ENCODE measurements at regions not wholly inside any gene's neighbourhood (a gene's known extent, or its start where the extent isn't known, plus 50 kb on each side); places are given as distances from the start of the nearest gene placed in this dataset.
"Not testable (repeated sequence)": the region's sequence is repeated elsewhere in the genome, so short reads cannot be mapped to it uniquely, and the experiment has no call there.

- DNase-seq, result no peak
These were observed 115.6 kb upstream of the SPIN4 start for GRCh38 chrX:63466690-63467089.

DNA sequence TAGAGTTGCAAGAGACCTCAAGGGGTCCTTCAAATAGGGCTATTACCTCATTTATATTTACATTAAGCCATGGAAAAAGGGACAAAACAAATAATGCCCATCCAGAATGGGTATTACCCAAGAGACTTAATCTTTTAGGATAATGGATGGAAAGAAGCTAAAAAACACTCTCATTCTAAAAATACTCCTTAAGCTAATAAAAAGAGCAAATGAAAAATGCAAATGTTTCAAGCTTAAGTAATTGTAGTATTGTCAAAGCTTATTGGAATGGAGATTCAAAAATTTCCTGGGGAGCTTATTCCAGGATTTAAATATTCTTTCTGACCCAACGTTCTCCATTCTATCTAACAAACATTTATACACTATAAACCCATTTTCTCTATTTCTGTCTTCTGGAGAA lies 107.8 kb upstream of the SPIN4 start:
- no peak for DNase-seq

- DNase-seq, result no peak
These were observed 102.4 kb upstream of the SPIN4 start for GRCh38 chrX:63453571-63453970.

DNA sequence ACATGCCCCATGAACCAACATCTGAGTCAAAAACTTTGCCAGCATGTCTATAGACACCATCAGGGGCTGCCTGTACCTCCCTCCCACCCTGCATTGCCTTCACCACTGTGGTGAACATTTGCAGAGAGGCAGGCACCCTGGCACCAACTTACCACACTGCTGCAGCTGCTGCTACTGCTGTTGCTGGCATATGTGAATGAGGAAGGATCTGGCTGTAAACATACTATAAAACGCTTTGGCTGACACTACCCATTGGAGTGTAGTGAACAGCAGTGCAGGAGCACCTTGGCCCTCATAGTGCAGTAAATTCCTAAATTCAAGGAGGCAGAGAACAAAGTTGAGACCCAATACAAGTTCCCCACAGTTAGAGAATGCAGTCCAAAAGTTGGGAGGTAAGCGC lies 90.6 kb upstream of the SPIN4 start:
- DNase-seq, result no peak

DNA sequence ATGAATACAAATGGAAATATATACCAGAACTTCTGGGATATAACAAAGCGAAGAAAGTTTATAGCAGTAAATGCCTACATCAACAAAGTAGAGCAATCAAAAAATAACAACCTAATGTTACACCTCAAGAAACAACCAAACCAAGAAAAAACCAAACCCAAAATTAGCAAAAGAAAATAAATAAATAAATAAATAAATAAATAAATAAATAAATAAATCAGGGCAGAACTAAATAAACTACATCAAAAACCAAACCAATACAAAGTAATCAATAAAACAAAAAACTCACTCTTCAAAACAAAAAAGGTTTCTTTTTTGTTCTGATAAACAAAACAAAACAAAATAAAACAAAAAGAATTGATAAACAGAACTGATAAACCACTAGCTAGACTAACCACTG lies 88.4 kb upstream of the SPIN4 start:
- no peak for DNase-seq

DNA sequence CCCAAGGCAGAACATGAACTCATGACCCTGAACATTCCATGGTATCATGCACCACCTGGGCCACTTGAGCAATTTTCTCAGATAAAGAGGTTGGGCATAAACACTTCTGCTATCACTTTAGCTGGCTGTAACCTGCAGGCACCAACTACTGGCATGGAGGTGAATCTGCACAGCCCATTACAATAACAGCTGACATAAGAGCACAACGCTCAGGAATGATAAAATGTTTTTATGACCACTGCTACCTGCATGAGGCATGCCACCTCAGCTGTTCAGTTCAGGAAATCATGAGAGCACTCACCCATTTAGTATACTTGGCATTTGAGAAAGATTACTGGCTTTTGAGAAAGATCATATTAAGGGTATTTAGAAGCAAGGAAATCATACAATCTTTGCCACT lies 85.7 kb upstream of the SPIN4 start:
- no peak for DNase-seq

- no peak for DNase-seq
These were observed 83.5 kb upstream of the SPIN4 start for GRCh38 chrX:63434665-63435064.

GRCh38 chrX:63434206-63434605 lies 83.1 kb upstream of the SPIN4 start:
- no peak for DNase-seq

- DNase-seq, result no peak
These were observed 78.9 kb upstream of the SPIN4 start for GRCh38 chrX:63430026-63430425.

DNA sequence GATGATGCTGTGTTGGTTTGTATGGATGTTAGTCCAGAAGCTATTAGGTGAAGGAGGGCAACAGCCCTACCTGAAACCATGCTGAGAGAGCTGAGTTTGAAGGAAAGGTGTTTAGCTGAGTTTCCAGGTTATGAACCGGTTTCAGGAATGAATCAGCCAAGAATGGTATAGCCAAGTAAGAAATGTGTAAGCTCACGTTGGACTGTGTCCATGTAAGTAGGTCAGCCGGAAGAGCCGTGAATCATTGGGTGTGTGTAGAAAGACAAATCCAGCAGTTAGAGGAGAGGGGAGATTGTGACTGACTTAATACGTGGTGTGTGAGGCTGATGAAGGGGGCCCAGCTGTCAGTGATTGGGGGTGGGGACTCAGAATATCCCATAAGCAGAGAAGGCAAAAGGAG lies 77.2 kb upstream of the SPIN4 start:
- no peak for DNase-seq

DNA sequence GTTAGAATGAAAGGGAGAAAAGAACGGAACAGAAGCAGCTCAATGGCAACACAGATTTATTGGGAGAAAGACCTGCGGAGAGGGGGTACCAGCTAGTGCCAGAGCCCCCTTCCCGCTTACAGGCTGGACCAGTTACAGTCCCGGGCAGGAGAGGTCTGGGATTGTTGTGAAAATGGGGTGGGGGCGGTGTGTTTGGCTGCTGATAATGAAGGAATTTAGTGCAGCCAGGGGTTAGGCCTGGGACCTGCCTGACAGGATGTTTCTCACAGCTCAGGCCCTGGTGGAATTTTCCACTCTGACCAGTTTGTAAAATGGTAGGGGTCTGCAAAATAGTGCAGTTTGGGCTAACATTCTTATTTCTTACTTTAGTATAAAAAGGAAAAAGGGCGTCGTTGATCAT lies 75.4 kb upstream of the SPIN4 start:
- DNase-seq, result no peak

GRCh38 chrX:63424063-63424462 lies 72.9 kb upstream of the SPIN4 start:
- DNase-seq, result no peak

DNA sequence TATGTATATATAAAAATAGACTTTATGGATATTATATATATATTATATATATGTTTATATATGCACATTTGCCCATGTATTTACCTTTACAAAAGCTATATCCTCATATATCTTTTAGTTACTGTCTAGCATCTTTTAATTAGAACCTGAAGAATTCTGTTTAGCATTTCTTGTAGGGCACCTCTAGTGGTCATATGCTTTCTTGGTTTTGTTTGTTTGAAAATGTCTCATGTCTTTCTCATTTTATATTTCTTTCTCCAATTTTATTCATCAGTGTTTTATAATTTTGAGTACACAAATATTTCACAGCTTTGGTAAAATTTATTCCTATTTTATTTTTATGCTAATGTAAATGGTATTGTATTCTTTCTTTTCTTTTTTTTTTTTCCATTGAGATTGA lies 70.3 kb upstream of the SPIN4 start:
- no peak for DNase-seq

- DNase-seq, result no peak
These were observed 67.1 kb upstream of the SPIN4 start for GRCh38 chrX:63418211-63418610.

- DNase-seq, result no peak
These were observed 66.5 kb upstream of the SPIN4 start for GRCh38 chrX:63417649-63418048.

DNA sequence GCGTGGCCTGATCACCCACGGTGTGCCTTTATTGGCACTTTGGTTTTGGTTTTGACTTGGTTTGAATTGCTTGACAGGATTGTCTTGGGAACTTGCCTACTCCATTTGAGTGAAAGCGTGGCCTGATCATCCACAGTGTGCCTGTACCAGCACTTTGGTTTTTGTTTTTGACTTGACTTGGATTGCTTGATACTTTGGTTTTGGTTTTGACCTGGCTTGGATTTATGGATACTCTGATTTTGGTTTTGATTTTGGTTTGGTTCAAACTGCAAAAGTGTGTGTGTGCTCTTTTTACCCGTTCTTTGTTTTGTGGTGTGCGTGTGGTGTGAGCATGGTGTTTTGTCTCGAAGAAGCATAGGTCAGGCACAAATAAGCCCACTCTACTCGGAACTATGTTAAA lies 58.8 kb upstream of the SPIN4 start:
- not testable (repeated sequence) for DNase-seq

- DNase-seq, result no peak
These were observed 56.9 kb upstream of the SPIN4 start for GRCh38 chrX:63408050-63408449.

DNA sequence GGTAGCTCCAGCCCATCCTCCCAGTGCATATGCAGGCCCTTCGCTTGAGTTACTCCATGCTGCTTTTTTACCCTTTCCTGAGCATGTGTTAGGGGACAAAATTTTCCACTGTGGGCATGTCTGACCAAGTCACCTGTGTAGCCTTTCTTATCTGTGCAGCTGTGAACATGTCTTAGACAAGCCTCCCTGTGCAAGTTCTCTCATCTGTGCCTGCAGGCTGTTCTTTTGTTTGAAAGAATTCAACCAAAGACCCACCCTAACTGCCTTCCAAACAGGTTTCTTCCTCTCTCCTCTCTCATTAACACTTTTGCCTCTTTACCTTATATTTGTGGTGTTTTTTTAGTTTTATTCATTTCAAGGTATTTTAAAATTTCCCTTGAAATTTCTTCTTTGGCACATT lies 53.2 kb upstream of the SPIN4 start:
- no peak for DNase-seq

DNA sequence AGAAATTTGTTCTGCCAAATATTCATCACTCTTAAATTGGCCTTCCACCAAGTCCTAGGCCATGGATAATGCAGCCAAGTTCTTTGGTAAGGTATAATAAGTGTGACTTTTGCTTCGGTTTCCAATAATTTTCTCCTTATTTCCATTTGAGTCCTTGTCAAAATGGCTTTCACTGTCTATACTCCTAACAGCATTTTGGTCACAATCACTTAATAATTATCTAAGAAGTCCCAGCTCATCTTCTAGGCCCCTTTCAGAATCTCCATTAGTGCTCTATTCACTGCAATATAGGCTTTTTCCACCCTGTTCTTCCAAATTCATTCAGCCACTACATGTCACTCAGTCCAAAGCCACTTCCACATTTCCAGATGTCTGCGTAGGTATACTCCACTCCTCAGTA lies 51.0 kb upstream of the SPIN4 start:
- DNase-seq, result peak; percentile 21

Measured in hindlimb muscle (tissue), 1 donor.